ENCODE measurements at regions not wholly inside any gene's neighbourhood (a gene's known extent, or its start where the extent isn't known, plus 50 kb on each side); places are given as distances from the start of the nearest gene placed in this dataset.
"Not testable (repeated sequence)": the region's sequence is repeated elsewhere in the genome, so short reads cannot be mapped to it uniquely, and the experiment has no call there.

- CTCF ChIA-PET = no interaction called here
- Histone ChIP-seq H3K9me2 (ENCODE audit: insufficient read depth) (no peaks in the 10 kb centered on the region), H3K9me3 (ENCODE audit: control insufficient read depth in 1 of 2, insufficient read depth in 1 of 2, low read depth in 1 of 2, low read length in 2 of 2) (no peaks in the 10 kb centered on the region), H3K27me3 (ENCODE audit: insufficient read depth, low read length) (no peaks in the 10 kb centered on the region), H4K20me1 (ENCODE audit: insufficient read depth) (no peaks in the 10 kb centered on the region), H3K4me1 (ENCODE audit: control insufficient read depth in 1 of 2, insufficient read depth in 2 of 2, low read length in 2 of 2) (no peaks in the 10 kb centered on the region), H3K9ac (ENCODE audit: low read length) (no peak overlapping the region), H3K4me3 (replicated peaks in 1 of 2; ENCODE audit: low read depth in 1 of 2, low read length in 2 of 2) (no peak overlapping the region), H2AFZ (ENCODE audit: low read depth, low read length, poor library complexity, severe bottlenecking) (no peak overlapping the region), H3K79me2 (ENCODE audit: insufficient read depth, low read length) (no peaks in the 10 kb centered on the region), H3K27ac (ENCODE audit: low read depth, low read length) (no peak overlapping the region), H3K36me3 (ENCODE audit: control insufficient read depth in 1 of 2, insufficient read depth in 2 of 2, low read length in 2 of 2) (no peaks in the 10 kb centered on the region), H3K4me2 (ENCODE audit: low read length) (no peak overlapping the region)
- ATAC-seq = no peak
- no peak for TF ChIP-seq TCF7L2 (IDR thresholded peaks at IDR 0.05; ENCODE audit: borderline replicate concordance, extremely low read depth, insufficient read depth, insufficient read length)
- no peak for TF ChIP-seq EGR1 (IDR thresholded peaks at IDR 0.05; ENCODE audit: low read depth)
- no peak for TF ChIP-seq SIN3A (IDR thresholded peaks at IDR 0.05; ENCODE audit: low read depth)
- TF ChIP-seq ZBTB33 (IDR thresholded peaks at IDR 0.05; ENCODE audit: extremely low read depth, insufficient replicate concordance, low read length) = no peak
- no peak for TF ChIP-seq POLR2AphosphoS5 (IDR thresholded peaks at IDR 0.05; ENCODE audit: low read depth, low read length)
- no peak for TF ChIP-seq EZH2 (IDR thresholded peaks at IDR 0.05)
- no peak for TF ChIP-seq ELF1 (IDR thresholded peaks at IDR 0.05; ENCODE audit: borderline replicate concordance, low read depth)
- TF ChIP-seq ZFX (IDR thresholded peaks at IDR 0.05) = no peak
- TF ChIP-seq POLR2A (IDR thresholded peaks at IDR 0.05; ENCODE audit: borderline replicate concordance, extremely low read depth, insufficient read depth, insufficient read length) = no peak
- TF ChIP-seq YY1 (IDR thresholded peaks at IDR 0.05; ENCODE audit: extremely low read depth, insufficient replicate concordance, low read depth, low read length) = no peak
- no peak for TF ChIP-seq SP1 (IDR thresholded peaks at IDR 0.05; ENCODE audit: low read depth)
- no peak for TF ChIP-seq REST (IDR thresholded peaks at IDR 0.05; ENCODE audit: low read depth)
- no peak for TF ChIP-seq CEBPB (IDR thresholded peaks at IDR 0.05; ENCODE audit: low read depth)
- no peak for TF ChIP-seq MAX (IDR thresholded peaks at IDR 0.05)
- TF ChIP-seq CBX3 (IDR thresholded peaks at IDR 0.05; ENCODE audit: low read depth) = no peak
- TF ChIP-seq ZNF274 (IDR thresholded peaks at IDR 0.05; ENCODE audit: low read depth, low read length) = no peak
- no peak for TF ChIP-seq RAD21 (IDR thresholded peaks at IDR 0.05; ENCODE audit: low read depth)
- RAD21 ChIA-PET (ENCODE audit: low non-redundant PET in 1 of 2, low total read pairs in 2 of 2, uncharacterized antibody in 2 of 2, unreplicated experiment in 2 of 2) = no interaction called here
- DNase-seq (ENCODE audit: low read depth, low spot score) = no peak
- POLR2A ChIA-PET = no interaction called here
- intact Hi-C loops (cut with micrococcal nuclease) = no loop called here
- BruUV-seq (replicated peaks) = no TSS peak
Observed at GRCh38 chrX:67437821-67438220, 106.0 kb upstream of the AR start.

- ATAC-seq; H3K36me3 ChIP-seq (ENCODE audit: control insufficient read depth in 1 of 2, insufficient read depth in 2 of 2, low read length in 2 of 2); RAD21 ChIA-PET (ENCODE audit: low non-redundant PET in 1 of 2, low total read pairs in 2 of 2, uncharacterized antibody in 2 of 2, unreplicated experiment in 2 of 2); H3K4me2 ChIP-seq (ENCODE audit: low read length); H3K9me2 ChIP-seq (ENCODE audit: insufficient read depth); H4K20me1 ChIP-seq (ENCODE audit: insufficient read depth); POLR2A ChIA-PET; H3K9ac ChIP-seq (ENCODE audit: low read length); H2AFZ ChIP-seq (ENCODE audit: low read depth, low read length, poor library complexity, severe bottlenecking); H3K4me3 ChIP-seq (replicated peaks in 1 of 2; ENCODE audit: low read depth in 1 of 2, low read length in 2 of 2); intact Hi-C loops (cut with micrococcal nuclease); CTCF ChIA-PET; DNase-seq (ENCODE audit: low read depth, low spot score); H3K4me1 ChIP-seq (ENCODE audit: control insufficient read depth in 1 of 2, insufficient read depth in 2 of 2, low read length in 2 of 2); H3K27ac ChIP-seq (ENCODE audit: low read depth, low read length); BruUV-seq (replicated peaks); H3K27me3 ChIP-seq (ENCODE audit: insufficient read depth, low read length); H3K79me2 ChIP-seq (ENCODE audit: insufficient read depth, low read length); H3K9me3 ChIP-seq (ENCODE audit: control insufficient read depth in 1 of 2, insufficient read depth in 1 of 2, low read depth in 1 of 2, low read length in 2 of 2): not testable (repeated sequence)
Observed at GRCh38 chrX:67475259-67475658, 68.6 kb upstream of the AR start.

Measured in HCT116 (cell line).